Kidney (tissue), 13 donors: ENCODE measurements at regions not wholly inside any gene's neighbourhood (a gene's known extent, or its start where the extent isn't known, plus 50 kb on each side); places are given as distances from the start of the nearest gene placed in this dataset.

Source experiments
- DNase-seq, 5 donors: peaks; one replicate each; pipeline ENCODE4 v3.0.0-alpha.2; 2013 to 2020
- FAIRE-seq: peaks from 2 replicates; lab custom pipeline; 2012; peaks lifted over from hg19 to GRCh38; lab: Jason Lieb, UNC
- H3K27ac ChIP-seq, 2 donors: one replicate each; pipeline ENCODE4 v1.7.0; 2013; ENCODE audit warnings: low read depth in 2 of 2, low read length in 2 of 2, inconsistent platforms in 1 of 2
- H3K27me3 ChIP-seq: one replicate; pipeline ENCODE4 v1.7.1; 2013; ENCODE audit warnings: low read length, inconsistent platforms; ENCODE audit not compliant: control insufficient read depth, insufficient read depth
- H3K36me3 ChIP-seq, 3 donors: one replicate each; pipeline versions ENCODE4 v1.7.0 to v1.7.1; 2013; ENCODE audit warnings: low read length in 3 of 3, control low read depth in 1 of 3, inconsistent platforms in 1 of 3; ENCODE audit not compliant: insufficient read depth in 3 of 3, control insufficient read depth in 2 of 3
- H3K4me1 ChIP-seq, 3 donors: one replicate each; pipeline versions ENCODE4 v1.7.0 to v1.7.1; 2013; ENCODE audit warnings: low read length in 3 of 3, inconsistent platforms in 1 of 3, low read depth in 1 of 3; ENCODE audit not compliant: control insufficient read depth in 2 of 3, insufficient read depth in 2 of 3
- H3K4me3 ChIP-seq, 3 donors: one replicate each; pipeline versions ENCODE4 v1.7.0 to v1.8.1; 2013; ENCODE audit warnings: low read length in 3 of 3, control low read depth in 1 of 3, inconsistent platforms in 1 of 3
- H3K9ac ChIP-seq, 3 donors: one replicate each; pipeline versions ENCODE4 v1.7.0 to v1.7.1; 2013; ENCODE audit warnings: low read length in 3 of 3, control low read depth in 1 of 3, inconsistent platforms in 1 of 3
- H3K9me3 ChIP-seq, 3 donors: one replicate each; pipeline versions ENCODE4 v1.7.0 to v1.7.1; 2013; ENCODE audit warnings: low read length in 3 of 3, control low read depth in 1 of 3, inconsistent platforms in 1 of 3; ENCODE audit not compliant: control insufficient read depth in 2 of 3, insufficient read depth in 1 of 3
- CTCF ChIP-seq: IDR thresholded peaks from 3 replicates; pipeline ENCODE4 v1.5.1; 2012; ENCODE audit warnings: mild to moderate bottlenecking, moderate library complexity, borderline replicate concordance; ENCODE audit not compliant: insufficient read depth; ENCODE audit errors: extremely low read depth
- intact Hi-C: fragments of 100-400 bp; cut with DNase I; formaldehyde crosslinking; loops from one replicate; pipeline ENCODE4 v1.11.1; 2022
- donor health status: control.
- donor health status: control.
- donor health status: control.
- donor health status: control.
- donor health status: control.
- donor health status: DM: yes; HTN: yes; CAD: no.
- donor health status: Normal renal cell carcinoma (clear cell type).

GRCh38 chr11:43123443-43123842 lies 188.4 kb upstream of the API5 start:
- no peak for TF ChIP-seq CTCF
- FAIRE-seq (no peak), DNase-seq (no peak)
- H3K4me1 ChIP-seq = no peaks in the 10 kb centered on the region
- no peaks in the 10 kb centered on the region for H3K9me3 ChIP-seq
- no peak overlapping the region for H3K4me3 ChIP-seq
- H3K27me3 ChIP-seq = no peaks in the 10 kb centered on the region
- no peak overlapping the region for H3K9ac ChIP-seq
- H3K27ac ChIP-seq = no peak overlapping the region
- intact Hi-C loops = no loop called here
- no peaks in the 10 kb centered on the region for H3K36me3 ChIP-seq

GRCh38 chr11:43124272-43124935 lies 187.4 kb upstream of the API5 start:
- H3K9me3 ChIP-seq = no peaks in the 10 kb centered on the region

GRCh38 chr11:43129329-43129728 lies 182.5 kb upstream of the API5 start:
- H3K4me3 ChIP-seq = no peak overlapping the region
- FAIRE-seq (no peak), DNase-seq (no peak)
- H3K9me3 ChIP-seq = no peaks in the 10 kb centered on the region
- no peak overlapping the region for H3K27ac ChIP-seq
- H3K27me3 ChIP-seq = no peaks in the 10 kb centered on the region
- H3K4me1 ChIP-seq = no peaks in the 10 kb centered on the region
- no peak overlapping the region for H3K9ac ChIP-seq
- TF ChIP-seq CTCF = no peak
- H3K36me3 ChIP-seq = no peaks in the 10 kb centered on the region
- intact Hi-C loops = no loop called here

More at GRCh38 chr11:43124272-43124935, 187.4 kb upstream of the API5 start:
- Histone ChIP-seq H3K27ac (no peak overlapping the region), H3K36me3 (no peaks in the 10 kb centered on the region), H3K4me1 (no peaks in the 10 kb centered on the region), H3K27me3 (no peaks in the 10 kb centered on the region), H3K9ac (no peak overlapping the region), H3K4me3 (no peak overlapping the region)
- intact Hi-C loops = no loop called here
- DNase-seq (peak in 4 of 5 donors; percentile 64 to 87 (median 76)), FAIRE-seq (no peak)
- no peak for TF ChIP-seq CTCF

GRCh38 chr11:43130616-43131015 lies 181.2 kb upstream of the API5 start:
- Histone ChIP-seq H3K4me1 (no peaks in the 10 kb centered on the region), H3K27me3 (no peaks in the 10 kb centered on the region), H3K9me3 (no peaks in the 10 kb centered on the region), H3K4me3 (no peak overlapping the region), H3K27ac (no peak overlapping the region), H3K9ac (no peak overlapping the region), H3K36me3 (no peaks in the 10 kb centered on the region)
- FAIRE-seq = no peak
- TF ChIP-seq CTCF = no peak
- DNase-seq = peak in 4 of 5 donors; percentile 53 to 80 (median 64)
- intact Hi-C loops = no loop called here
